GM18505 (cell line): ENCODE measurements at regions not wholly inside any gene's neighbourhood (a gene's known extent, or its start where the extent isn't known, plus 50 kb on each side); places are given as distances from the start of the nearest gene placed in this dataset.

ENCODE experiments used
- ATAC-seq: cut with Tn5 transposase; IDR thresholded peaks from one replicate; pipeline ENCODE4 v1.9.1; 2021; ENCODE audit not compliant: unreplicated experiment
- POLR2A ChIP-seq: IDR thresholded peaks from 4 replicates; pipeline ENCODE4 v1.6.1; 2011; ENCODE audit warnings: borderline replicate concordance; ENCODE audit not compliant: insufficient read depth, insufficient read length; ENCODE audit errors: extremely low read depth

- no peak for TF ChIP-seq POLR2A
- ATAC-seq = no peak
Measured at GRCh38 chr12:84079626-84080025, 833.0 kb downstream of the SLC6A15 start.

- no peak for TF ChIP-seq POLR2A
- no peak for ATAC-seq
Measured at GRCh38 chr12:84077679-84078078, 834.9 kb downstream of the SLC6A15 start.

GRCh38 chr12:84075991-84076390, 836.6 kb downstream of the SLC6A15 start:
- no peak for ATAC-seq
- no peak for TF ChIP-seq POLR2A

DNA sequence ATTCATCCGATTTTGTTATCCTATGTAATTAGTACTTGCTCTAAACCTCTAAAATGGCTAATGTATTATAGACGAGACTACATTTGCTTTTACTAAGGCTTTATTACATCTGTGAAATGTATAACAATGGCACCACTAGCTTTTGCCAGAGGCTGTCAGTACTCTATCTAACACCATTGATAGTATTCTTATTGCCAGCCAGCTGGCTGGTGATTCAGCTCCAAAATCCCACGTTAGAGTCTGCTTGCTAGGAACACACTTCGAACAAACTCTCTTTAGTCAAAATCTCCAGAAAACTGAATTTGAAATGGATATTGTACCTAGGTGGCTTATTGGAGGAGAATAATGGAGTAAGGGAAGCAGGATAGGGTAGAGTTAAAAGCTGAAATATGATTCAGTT, 839.2 kb downstream of the SLC6A15 start:
- TF ChIP-seq POLR2A = no peak
- no peak for ATAC-seq

- no peak for TF ChIP-seq POLR2A
- no peak for ATAC-seq
Measured at GRCh38 chr12:84072961-84073360, 839.6 kb downstream of the SLC6A15 start.

DNA sequence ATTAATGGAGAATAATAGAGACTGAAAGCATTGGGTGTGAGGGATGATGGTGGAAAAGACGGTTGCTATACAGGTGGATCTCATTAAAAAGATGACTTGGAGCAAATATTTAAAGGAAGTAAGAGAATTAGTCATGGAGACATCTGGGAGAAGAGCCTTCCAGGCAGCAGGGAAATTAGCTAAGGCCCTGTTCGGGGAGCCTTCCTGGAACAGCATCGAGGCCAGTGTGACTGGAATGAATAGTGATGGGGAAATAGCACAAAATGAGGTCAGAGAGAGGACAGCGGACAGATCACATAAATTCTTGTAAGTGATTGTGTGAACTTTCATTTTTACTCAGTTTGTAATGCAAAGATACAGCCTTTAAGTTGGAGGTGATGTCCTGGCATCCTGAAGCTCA, 842.3 kb downstream of the SLC6A15 start:
- no peak for ATAC-seq
- no peak for TF ChIP-seq POLR2A

DNA sequence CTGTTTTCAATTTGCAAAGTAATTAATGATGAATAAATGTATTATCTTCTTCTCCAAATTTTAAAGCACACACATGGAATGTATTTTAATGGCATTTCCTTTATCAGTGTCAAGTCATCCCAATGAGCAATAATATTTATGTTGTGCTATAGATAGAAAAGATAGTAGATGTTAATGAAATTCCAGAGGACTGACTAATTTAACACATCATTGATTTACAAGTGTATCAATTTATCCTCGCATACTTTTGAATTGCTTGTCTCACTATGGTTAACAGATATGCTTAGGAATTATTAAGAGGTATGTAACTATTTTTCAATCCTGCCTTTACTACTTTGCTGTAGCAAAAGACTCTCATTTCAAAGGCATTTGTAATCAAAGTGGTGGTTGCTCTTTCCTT, 842.9 kb downstream of the SLC6A15 start:
- ATAC-seq = no peak
- no peak for TF ChIP-seq POLR2A

GRCh38 chr12:84069198-84069597, 843.4 kb downstream of the SLC6A15 start:
- no peak for TF ChIP-seq POLR2A
- ATAC-seq = no peak

DNA sequence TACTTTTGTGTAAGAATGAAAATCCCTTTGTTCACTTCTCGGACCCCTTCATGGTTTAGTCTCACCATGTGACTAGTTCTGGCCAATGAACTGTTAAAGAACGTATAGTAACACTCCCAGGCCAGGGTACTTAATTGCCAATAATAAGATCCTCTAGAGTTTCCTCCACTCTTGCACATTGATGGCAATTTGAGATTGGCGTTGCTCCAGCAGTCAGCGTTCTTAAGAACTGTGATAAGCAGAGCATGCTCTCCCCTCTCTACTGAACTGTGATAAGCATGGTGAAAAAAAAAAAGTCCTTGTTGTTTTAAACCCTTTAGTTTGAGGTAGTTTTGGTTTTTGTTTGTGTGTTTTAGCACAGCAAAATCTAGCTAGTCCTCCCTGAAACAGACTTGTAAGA, 854.5 kb downstream of the SLC6A15 start:
- no peak for TF ChIP-seq POLR2A
- no peak for ATAC-seq

- no peak for ATAC-seq
- no peak for TF ChIP-seq POLR2A
Measured at GRCh38 chr12:84054811-84055210, 857.8 kb downstream of the SLC6A15 start.

DNA sequence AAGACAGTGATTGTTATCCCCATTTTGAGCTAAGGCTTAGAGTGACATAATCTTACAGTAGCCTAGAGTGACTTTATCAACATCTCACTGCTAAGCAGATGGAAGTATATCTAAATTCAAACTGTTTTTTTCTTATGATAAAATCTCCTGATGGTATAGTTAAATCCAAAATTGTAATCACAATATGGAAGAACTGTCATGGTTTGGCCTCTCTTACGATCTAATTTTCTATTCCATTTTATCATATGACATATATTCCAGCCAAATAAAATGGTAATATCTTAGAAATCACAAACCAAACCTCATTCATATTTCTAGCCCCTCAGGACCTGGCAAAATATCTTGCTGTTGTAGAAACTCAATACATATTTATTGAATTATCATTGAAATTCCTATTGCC, 864.7 kb downstream of the SLC6A15 start:
- TF ChIP-seq POLR2A = no peak
- no peak for ATAC-seq

GRCh38 chr12:84046859-84047258, 865.7 kb downstream of the SLC6A15 start:
- TF ChIP-seq POLR2A = no peak
- ATAC-seq = no peak

- no peak for TF ChIP-seq POLR2A
- no peak for ATAC-seq
Measured at GRCh38 chr12:84043355-84043754, 869.2 kb downstream of the SLC6A15 start.

GRCh38 chr12:84038242-84038641, 874.4 kb downstream of the SLC6A15 start:
- no peak for ATAC-seq
- no peak for TF ChIP-seq POLR2A

- no peak for TF ChIP-seq POLR2A
- ATAC-seq = no peak
Measured at GRCh38 chr12:84036912-84037311, 875.7 kb downstream of the SLC6A15 start.
